Neural crest cell (in vitro differentiated cells): ENCODE measurements at regions not wholly inside any gene's neighbourhood (a gene's known extent, or its start where the extent isn't known, plus 50 kb on each side); places are given as distances from the start of the nearest gene placed in this dataset.
A peak's percentile ranks its signal among the peaks of the same experiment; 100 is the strongest.

Experiments used
- DNase-seq: peaks from one replicate; pipeline ENCODE4 v3.0.0; 2021; ENCODE audit warnings: low read depth, mixed read lengths, low spot score
- H3K27ac Mint-ChIP-seq: one replicate; pipeline ENCODE4 v1.8.0; 2021; ENCODE audit warnings: mild to moderate bottlenecking, mixed read lengths; ENCODE audit not compliant: unreplicated experiment
- H3K27me3 Mint-ChIP-seq: 2 replicates; pipeline ENCODE4 v1.8.0; 2021; ENCODE audit warnings: low read depth, mild to moderate bottlenecking, mixed read lengths
- H3K36me3 Mint-ChIP-seq: 2 replicates; pipeline ENCODE4 v1.8.0; 2021; ENCODE audit warnings: low read depth, mild to moderate bottlenecking, mixed read lengths
- H3K4me1 Mint-ChIP-seq: 2 replicates; pipeline ENCODE4 v1.8.0; 2021; ENCODE audit warnings: mixed read lengths
- H3K4me3 Mint-ChIP-seq: one replicate; pipeline ENCODE4 v1.8.0; 2021; ENCODE audit warnings: mild to moderate bottlenecking, mixed read lengths
- H3K9me3 Mint-ChIP-seq: 2 replicates; pipeline ENCODE4 v1.8.0; 2021; ENCODE audit warnings: mixed read lengths
- TF ChIP-seq, protein P1 (sequence below): fragments of 200-600 bp; sonication (generic); conservative IDR thresholded peaks from 2 replicates; pipeline ENCODE4 v1.5.0; 2021; ENCODE audit warnings: antibody characterized with exemption, mild to moderate bottlenecking

DNA sequence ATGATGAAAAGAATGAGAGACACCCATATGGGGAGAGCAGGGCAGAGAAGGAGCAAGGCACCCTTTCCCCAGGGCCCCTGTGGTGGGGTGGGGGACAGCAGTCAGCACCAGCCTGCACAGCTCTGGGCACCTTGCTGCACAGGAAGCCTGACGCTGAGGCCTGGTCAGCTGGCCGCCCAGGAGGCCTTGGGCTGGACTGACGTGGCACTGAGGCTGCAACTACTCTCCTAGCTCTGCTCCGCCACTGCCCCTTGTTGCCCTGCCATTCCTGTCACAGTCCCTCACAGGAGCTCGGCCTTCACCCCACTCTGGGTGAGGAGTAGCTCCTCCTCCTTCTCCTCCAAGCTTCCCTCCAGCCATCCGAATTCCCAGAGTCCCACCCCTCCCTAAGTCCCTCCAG, 99.7 kb downstream of the CPN2 start:
- Mint-ChIP-seq H3K27me3 (peaks cover 25% of the 10 kb centered on the region), H3K27ac (no peak overlapping the region), H3K36me3 (no peaks in the 10 kb centered on the region)

GRCh38 chr3:194251891-194252560, 99.1 kb downstream of the CPN2 start:
- DNase-seq = no peak
- no peak overlapping the region for H3K4me3 Mint-ChIP-seq
- TF ChIP-seq, protein P1, sequence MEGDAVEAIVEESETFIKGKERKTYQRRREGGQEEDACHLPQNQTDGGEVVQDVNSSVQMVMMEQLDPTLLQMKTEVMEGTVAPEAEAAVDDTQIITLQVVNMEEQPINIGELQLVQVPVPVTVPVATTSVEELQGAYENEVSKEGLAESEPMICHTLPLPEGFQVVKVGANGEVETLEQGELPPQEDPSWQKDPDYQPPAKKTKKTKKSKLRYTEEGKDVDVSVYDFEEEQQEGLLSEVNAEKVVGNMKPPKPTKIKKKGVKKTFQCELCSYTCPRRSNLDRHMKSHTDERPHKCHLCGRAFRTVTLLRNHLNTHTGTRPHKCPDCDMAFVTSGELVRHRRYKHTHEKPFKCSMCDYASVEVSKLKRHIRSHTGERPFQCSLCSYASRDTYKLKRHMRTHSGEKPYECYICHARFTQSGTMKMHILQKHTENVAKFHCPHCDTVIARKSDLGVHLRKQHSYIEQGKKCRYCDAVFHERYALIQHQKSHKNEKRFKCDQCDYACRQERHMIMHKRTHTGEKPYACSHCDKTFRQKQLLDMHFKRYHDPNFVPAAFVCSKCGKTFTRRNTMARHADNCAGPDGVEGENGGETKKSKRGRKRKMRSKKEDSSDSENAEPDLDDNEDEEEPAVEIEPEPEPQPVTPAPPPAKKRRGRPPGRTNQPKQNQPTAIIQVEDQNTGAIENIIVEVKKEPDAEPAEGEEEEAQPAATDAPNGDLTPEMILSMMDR = no peak
- no peaks in the 10 kb centered on the region for H3K9me3 Mint-ChIP-seq
- H3K4me1 Mint-ChIP-seq = peaks cover 41% of the 10 kb centered on the region
- H3K36me3 Mint-ChIP-seq = no peaks in the 10 kb centered on the region
- peaks cover 25% of the 10 kb centered on the region for H3K27me3 Mint-ChIP-seq
- H3K27ac Mint-ChIP-seq = no peak overlapping the region

More for the DNA sequence above, 99.7 kb downstream of the CPN2 start:
- Mint-ChIP-seq H3K4me3 (no peak overlapping the region), H3K9me3 (no peaks in the 10 kb centered on the region), H3K4me1 (peaks cover 46% of the 10 kb centered on the region)
- DNase-seq = no peak
- TF ChIP-seq, protein P1 = no peak

GRCh38 chr3:194253270-194253669, 97.9 kb downstream of the CPN2 start:
- Mint-ChIP-seq H3K27ac (no peak overlapping the region), H3K36me3 (no peaks in the 10 kb centered on the region), H3K4me1 (peaks cover 37% of the 10 kb centered on the region), H3K4me3 (no peak overlapping the region), H3K27me3 (peaks cover 22% of the 10 kb centered on the region), H3K9me3 (peaks cover under 1% of the 10 kb centered on the region)
- DNase-seq = no peak
- TF ChIP-seq, protein P1 = no peak

DNA sequence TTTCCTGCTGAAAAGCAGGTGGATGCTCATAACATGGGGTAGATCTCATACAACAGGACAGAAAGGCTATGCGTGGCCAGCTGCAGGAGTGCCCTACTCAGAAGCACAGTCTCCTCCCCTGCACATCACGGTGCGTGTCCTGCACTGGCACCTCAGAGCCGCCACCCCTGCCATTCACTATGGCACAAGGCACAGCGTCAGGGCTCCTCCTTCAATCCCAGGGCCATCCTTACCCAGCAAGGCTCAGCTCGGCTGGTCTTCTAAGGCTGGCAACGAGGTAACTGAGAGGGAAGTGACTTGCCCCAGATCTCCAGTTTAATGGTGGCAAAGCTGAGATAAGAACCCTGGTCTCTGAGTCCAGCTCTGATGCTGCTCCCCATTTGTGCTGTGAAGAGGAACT, 97.1 kb downstream of the CPN2 start:
- TF ChIP-seq, protein P1 = no peak
- Mint-ChIP-seq H3K27me3 (peaks cover 16% of the 10 kb centered on the region), H3K27ac (no peak overlapping the region), H3K36me3 (no peaks in the 10 kb centered on the region), H3K9me3 (peaks cover 3% of the 10 kb centered on the region), H3K4me3 (no peak overlapping the region), H3K4me1 (peaks cover 36% of the 10 kb centered on the region)
- DNase-seq = no peak

- no peak overlapping the region for H3K4me3 Mint-ChIP-seq
- no peaks in the 10 kb centered on the region for H3K36me3 Mint-ChIP-seq
- peak overlapping the region; percentile 60 for H3K27ac Mint-ChIP-seq
- no peak for DNase-seq
- peaks cover 8% of the 10 kb centered on the region for H3K27me3 Mint-ChIP-seq
- TF ChIP-seq, protein P1 = no peak
- peaks cover 3% of the 10 kb centered on the region for H3K9me3 Mint-ChIP-seq
- peaks cover 29% of the 10 kb centered on the region for H3K4me1 Mint-ChIP-seq
Measured at GRCh38 chr3:194255252-194256039, 95.7 kb downstream of the CPN2 start.
